ENCODE measurements at regions not wholly inside any gene's neighbourhood (a gene's known extent, or its start where the extent isn't known, plus 50 kb on each side); places are given as distances from the start of the nearest gene placed in this dataset.
A peak's percentile ranks its signal among the peaks of the same experiment; 100 is the strongest.

DNA sequence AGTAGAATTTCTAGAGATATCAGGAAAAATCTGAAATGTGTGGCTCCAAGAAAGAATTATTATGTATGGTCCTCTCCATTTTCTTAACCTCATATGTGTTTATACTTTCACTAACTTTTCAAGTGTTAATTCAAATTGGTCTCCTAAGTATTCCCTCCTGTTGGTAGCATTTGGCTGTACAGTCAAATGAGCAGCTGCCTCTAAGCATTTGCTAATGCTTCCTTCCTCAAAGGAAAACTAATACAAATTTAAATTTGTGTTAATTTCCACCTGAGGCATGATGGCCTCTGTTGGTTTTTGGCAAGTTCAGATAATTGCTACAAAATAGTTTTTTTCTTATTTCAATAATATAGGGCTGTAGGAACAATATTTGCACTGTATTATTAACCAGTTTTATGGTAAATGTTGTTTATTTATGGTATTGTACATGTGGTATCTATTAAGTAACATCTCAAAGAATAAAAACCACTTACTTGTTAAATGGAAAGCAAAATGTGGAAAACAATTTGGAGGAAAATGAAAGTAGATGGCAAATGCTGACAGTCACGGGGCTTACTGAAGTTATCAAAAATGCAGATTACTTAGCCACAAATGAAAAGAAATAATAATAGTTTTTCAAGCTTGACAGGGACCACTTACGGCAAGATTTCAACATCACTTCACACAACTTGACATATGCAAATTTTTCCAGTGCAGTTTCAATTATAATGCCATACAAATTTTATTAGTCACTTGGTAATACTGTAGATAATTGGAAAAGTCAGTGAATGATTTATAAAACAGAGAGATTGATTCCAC lies 299.3 kb upstream of the MEOX2 start:
- DNase-seq (ENCODE audit: low read depth) = no peak
- TF ChIP-seq, protein P1, sequence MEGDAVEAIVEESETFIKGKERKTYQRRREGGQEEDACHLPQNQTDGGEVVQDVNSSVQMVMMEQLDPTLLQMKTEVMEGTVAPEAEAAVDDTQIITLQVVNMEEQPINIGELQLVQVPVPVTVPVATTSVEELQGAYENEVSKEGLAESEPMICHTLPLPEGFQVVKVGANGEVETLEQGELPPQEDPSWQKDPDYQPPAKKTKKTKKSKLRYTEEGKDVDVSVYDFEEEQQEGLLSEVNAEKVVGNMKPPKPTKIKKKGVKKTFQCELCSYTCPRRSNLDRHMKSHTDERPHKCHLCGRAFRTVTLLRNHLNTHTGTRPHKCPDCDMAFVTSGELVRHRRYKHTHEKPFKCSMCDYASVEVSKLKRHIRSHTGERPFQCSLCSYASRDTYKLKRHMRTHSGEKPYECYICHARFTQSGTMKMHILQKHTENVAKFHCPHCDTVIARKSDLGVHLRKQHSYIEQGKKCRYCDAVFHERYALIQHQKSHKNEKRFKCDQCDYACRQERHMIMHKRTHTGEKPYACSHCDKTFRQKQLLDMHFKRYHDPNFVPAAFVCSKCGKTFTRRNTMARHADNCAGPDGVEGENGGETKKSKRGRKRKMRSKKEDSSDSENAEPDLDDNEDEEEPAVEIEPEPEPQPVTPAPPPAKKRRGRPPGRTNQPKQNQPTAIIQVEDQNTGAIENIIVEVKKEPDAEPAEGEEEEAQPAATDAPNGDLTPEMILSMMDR (IDR thresholded peaks at IDR 0.05; ENCODE audit: insufficient read depth, low read depth, low read length, missing control alignments) = no peak
- H3K4me3 ChIP-seq (ENCODE audit: low read length) = no peak overlapping the region

DNA sequence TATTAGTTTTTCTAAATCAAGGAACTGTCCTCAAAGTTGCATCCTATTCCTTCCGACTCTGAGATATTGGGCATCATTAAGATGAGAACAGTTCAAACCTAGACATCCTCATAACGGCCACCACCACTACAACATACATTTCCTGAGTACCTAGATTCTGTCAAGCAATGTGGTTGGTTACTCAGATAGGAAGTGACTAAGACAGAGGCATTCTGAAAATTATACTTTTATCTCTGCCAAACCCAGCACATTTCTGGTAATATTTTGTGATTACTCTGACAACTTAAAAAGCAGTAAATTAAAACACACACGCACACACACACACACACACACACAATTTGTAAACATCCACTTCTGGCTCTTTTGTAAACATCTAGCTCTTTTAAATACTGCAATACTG lies 291.2 kb upstream of the MEOX2 start:
- H3K4me3 ChIP-seq (ENCODE audit: low read length) = no peak overlapping the region
- DNase-seq (ENCODE audit: low read depth) = peak; percentile 11
- TF ChIP-seq, protein P1 (IDR thresholded peaks at IDR 0.05; ENCODE audit: insufficient read depth, low read depth, low read length, missing control alignments) = no peak

DNA sequence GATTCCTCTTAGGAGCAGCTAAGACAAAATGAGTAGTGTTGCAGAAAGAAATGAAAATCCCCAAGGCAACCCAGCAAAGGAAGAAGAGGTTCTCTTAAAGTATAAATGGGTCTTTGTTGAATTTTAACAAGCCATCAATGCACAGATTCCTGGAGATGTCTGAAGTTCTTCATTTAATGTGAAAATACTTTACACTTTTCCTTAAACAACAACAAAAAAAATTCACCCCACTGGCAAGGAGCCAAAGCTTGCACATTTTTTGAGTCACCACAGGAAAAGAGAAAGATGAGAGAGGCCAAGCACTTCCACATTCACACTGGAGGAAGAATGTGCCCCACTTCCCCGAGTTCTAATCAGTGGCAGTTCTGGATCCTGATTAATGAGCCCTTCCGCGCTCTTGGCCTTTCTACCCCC lies 286.4 kb upstream of the MEOX2 start:
- DNase-seq (ENCODE audit: low read depth) = peak; percentile 34
- TF ChIP-seq, protein P1 (IDR thresholded peaks at IDR 0.05; ENCODE audit: insufficient read depth, low read depth, low read length, missing control alignments) = no peak
- no peak overlapping the region for H3K4me3 ChIP-seq (ENCODE audit: low read length)

DNA sequence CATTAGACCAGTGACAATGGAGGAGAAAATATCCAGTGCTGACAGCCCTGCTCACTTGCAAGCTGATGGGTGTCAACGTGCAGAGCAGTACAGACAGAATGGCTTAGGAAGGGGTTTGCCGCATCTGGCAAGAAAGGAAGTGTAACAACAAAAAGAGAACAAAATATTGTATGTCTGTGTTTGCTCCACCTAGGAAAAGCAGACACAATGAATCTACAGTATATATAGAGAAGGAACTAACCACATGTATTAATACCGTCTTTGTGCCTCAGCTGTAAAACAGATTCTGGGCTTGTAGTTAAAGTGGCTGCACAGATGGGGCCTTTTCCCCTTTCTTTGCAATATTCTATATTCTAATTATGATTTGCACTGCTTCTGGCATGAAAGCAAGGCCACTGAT lies 281.1 kb upstream of the MEOX2 start:
- no peak for DNase-seq (ENCODE audit: low read depth)
- no peak overlapping the region for H3K4me3 ChIP-seq (ENCODE audit: low read length)
- TF ChIP-seq, protein P1 (IDR thresholded peaks at IDR 0.05; ENCODE audit: insufficient read depth, low read depth, low read length, missing control alignments) = no peak

DNA sequence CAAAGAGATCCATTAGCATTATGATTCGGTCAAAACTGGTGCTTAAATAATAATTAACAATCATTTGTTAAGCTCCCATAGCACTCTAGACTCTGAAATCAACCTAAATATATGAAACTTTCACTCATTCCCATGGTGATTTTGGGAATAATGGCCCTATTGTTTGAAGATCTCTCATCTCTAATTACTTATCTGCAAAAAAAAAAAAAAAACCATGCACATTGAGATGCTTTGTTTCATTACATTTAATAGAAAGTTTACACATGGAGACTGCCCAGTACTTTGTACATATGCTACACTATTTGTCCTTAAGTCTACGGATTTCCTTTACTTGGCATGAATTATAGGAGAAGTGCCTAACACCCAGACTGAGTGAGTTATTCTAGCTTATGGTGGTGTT lies 280.6 kb upstream of the MEOX2 start:
- TF ChIP-seq, protein P1 (IDR thresholded peaks at IDR 0.05; ENCODE audit: insufficient read depth, low read depth, low read length, missing control alignments) = no peak
- no peak for DNase-seq (ENCODE audit: low read depth)
- H3K4me3 ChIP-seq (ENCODE audit: low read length) = no peak overlapping the region

DNA sequence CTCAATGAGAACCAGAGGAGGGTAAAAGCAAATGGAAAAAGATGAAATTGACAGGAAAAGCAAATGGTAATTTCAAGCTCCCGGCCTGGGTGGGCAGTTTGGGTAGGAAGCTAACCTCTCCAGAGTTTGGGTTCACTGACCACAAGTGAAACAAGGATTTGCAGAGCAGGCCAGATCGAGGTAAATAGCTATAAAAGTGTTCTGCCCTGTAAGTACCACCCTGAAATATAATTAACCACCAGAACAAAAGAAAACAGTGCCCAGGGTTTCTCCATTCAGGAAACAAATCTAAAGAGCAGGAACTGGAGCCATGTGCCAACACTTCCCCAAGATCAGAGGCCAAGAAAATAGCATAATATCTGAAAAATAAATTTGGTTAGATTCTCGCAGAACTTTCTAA lies 276.7 kb upstream of the MEOX2 start:
- H3K4me3 ChIP-seq (ENCODE audit: low read length) = no peak overlapping the region
- no peak for DNase-seq (ENCODE audit: low read depth)
- TF ChIP-seq, protein P1 (IDR thresholded peaks at IDR 0.05; ENCODE audit: insufficient read depth, low read depth, low read length, missing control alignments) = no peak
